ENCODE measurements at regions not wholly inside any gene's neighbourhood (a gene's known extent, or its start where the extent isn't known, plus 50 kb on each side); places are given as distances from the start of the nearest gene placed in this dataset.

GRCh38 chr3:5297895-5298294 is 110.4 kb downstream of the EDEM1 start:
- no peak overlapping the region for H3K9ac ChIP-seq (ENCODE audit: insufficient read depth, low read depth, low read length)
- H3K36me3 ChIP-seq (replicated peaks in 1 of 2; ENCODE audit: control insufficient read depth in 1 of 2, insufficient read depth in 2 of 2, low read length in 2 of 2) = no peaks in the 10 kb centered on the region
- intact Hi-C loops (cut with micrococcal nuclease; ENCODE audit: unreplicated experiment) = no loop called here
- no TSS peak for BruUV-seq (replicated peaks)
- no peak for FAIRE-seq
- no peak overlapping the region for H3K27ac ChIP-seq (ENCODE audit: extremely low read length, insufficient read depth, low read length)
- in situ Hi-C loops (cut with HindIII; ENCODE audit: extremely low pct_ligation_motif_present, low pct_unique_long_range_greater_than_20kb) = no loop called here
- H3K4me2 ChIP-seq (ENCODE audit: low read depth, low read length) = no peak overlapping the region
- no peak for DNase-seq (ENCODE audit: low spot score)
- no peaks in the 10 kb centered on the region for H3K79me2 ChIP-seq (ENCODE audit: insufficient read depth, low read length)
- ChIA-PET CTCF (ENCODE audit: low intra/inter-chr PET ratio, low total read pairs) (no interaction called here), POLR2A (no interaction called here)
- 0 out of 5 replicates have a peak, but pooled peaks cover 0 to 3% of the 10 kb centered on the region in 2 experiments for H3K27me3 ChIP-seq (ENCODE audit: control insufficient read depth in 1 of 2, insufficient read depth in 2 of 2, low read length in 2 of 2)
- no peak for ATAC-seq
- no peaks in the 10 kb centered on the region for H3K4me1 ChIP-seq (ENCODE audit: insufficient read depth, low read length)
- H3K4me3 ChIP-seq (replicated peaks in 1 of 3; ENCODE audit: insufficient read depth in 1 of 3, low read depth in 2 of 3, low read length in 3 of 3) = no peak overlapping the region
- WGBS (ENCODE audit: low lambda C conversion rate) = 0% methylated on average over 1 of the region's 1 CpG
- H4K20me1 ChIP-seq (ENCODE audit: insufficient read depth, low read length) = no peaks in the 10 kb centered on the region
- no peaks in the 10 kb centered on the region for H3K9me3 ChIP-seq (ENCODE audit: low read length)
- H2AFZ ChIP-seq (ENCODE audit: low read length) = no peak overlapping the region
- TF ChIP-seq ZNF577 (CRISPR knock-in tag; IDR thresholded peaks at IDR 0.05; ENCODE audit: borderline replicate concordance, low read depth) (no peak), RFXAP (CRISPR knock-in tag; IDR thresholded peaks at IDR 0.05; ENCODE audit: borderline replicate concordance) (no peak), TAF1 (CRISPR knock-in tag; IDR thresholded peaks at IDR 0.05) (no peak), ASH2L (IDR thresholded peaks at IDR 0.05; ENCODE audit: insufficient read length, low read depth, low read length) (no peak), ZNF407 (CRISPR knock-in tag; IDR thresholded peaks at IDR 0.05; ENCODE audit: not compliant biosample characterization) (no peak), ZNF710 (CRISPR knock-in tag; IDR thresholded peaks at IDR 0.05; ENCODE audit: borderline replicate concordance) (no peak), ZNF530 (CRISPR knock-in tag; IDR thresholded peaks at IDR 0.05; ENCODE audit: low read depth) (no peak), ZNF251 (CRISPR knock-in tag; IDR thresholded peaks at IDR 0.05) (no peak), HNRNPH1 (optimal IDR thresholded peaks at IDR 0.05; ENCODE audit: low read depth, low read length) (no peak), RNF219 (CRISPR knock-in tag; IDR thresholded peaks at IDR 0.05) (no peak), TARDBP (CRISPR knock-in tag; IDR thresholded peaks at IDR 0.05) (no peak), NRL (CRISPR knock-in tag; IDR thresholded peaks at IDR 0.05; ENCODE audit: borderline replicate concordance) (no peak), MIXL1 (CRISPR knock-in tag; IDR thresholded peaks at IDR 0.05) (no peak), FOXP1 (IDR thresholded peaks at IDR 0.05) (no peak), FOXP1 (CRISPR knock-in tag; IDR thresholded peaks at IDR 0.05) (no peak)
